HepG2 (cell line): ENCODE measurements at regions not wholly inside any gene's neighbourhood (a gene's known extent, or its start where the extent isn't known, plus 50 kb on each side); places are given as distances from the start of the nearest gene placed in this dataset.

Experiments used
- ATAC-seq: fragments of 200-7000 bp; cut with Tn5 transposase; 3 replicates; pipeline ENCODE4 v1.9.1; 2020; ENCODE audit warnings: mild to moderate bottlenecking, moderate library complexity
- BruUV-seq: library from RNA; stranded (reverse); fragments of 400-500 nt; replicated peaks from 2 replicates; lab custom pipeline; 2021; lab: Mats Ljungman, UMichigan
- CTCF ChIA-PET: fragments of 300-600 bp; formaldehyde crosslinking; extraction: SDS; loops from one replicate; lab custom pipeline; 2021; ENCODE audit warnings: low total read pairs, inconsistent platforms, low intra/inter-chr PET ratio; lab: Yijun Ruan, JAX
- POLR2A ChIA-PET: fragments of 350-600 bp; sonication (Branson Sonifier 250); formaldehyde crosslinking; loops from one replicate; lab custom pipeline; 2020; ENCODE audit warnings: antibody characterized with exemption, inconsistent platforms; lab: Yijun Ruan, JAX
- DNase-seq: peaks from one replicate; pipeline ENCODE4 v3.0.0-alpha.2; 2015; ENCODE audit warnings: low spot score
- FAIRE-seq: peaks from 3 replicates; lab custom pipeline; 2011; peaks lifted over from hg19 to GRCh38; lab: Jason Lieb, UNC
- H2AFZ ChIP-seq: one replicate; pipeline ENCODE4 v1.6.1; 2011; ENCODE audit warnings: low read length, inconsistent platforms
- H3K27ac ChIP-seq: fragments of 300-600 bp; 3 replicates; pipeline ENCODE4 v1.8.0; 2011; ENCODE audit warnings: mixed run types, mild to moderate bottlenecking, mixed read lengths, low read length, inconsistent platforms; ENCODE audit not compliant: insufficient read depth; ENCODE audit errors: extremely low read length
- H3K27me3 ChIP-seq, 2 experiments: fragments of 200-600 bp in 1 of 2; 2 replicates in 1 of 2; 3 replicates in 1 of 2; pipeline versions ENCODE4 v1.6.0 to v1.8.0; 2011; ENCODE audit warnings: low read length in 2 of 2, mild to moderate bottlenecking in 2 of 2, moderate library complexity in 2 of 2, inconsistent platforms in 1 of 2; ENCODE audit not compliant: insufficient read depth in 2 of 2, control insufficient read depth in 1 of 2
- H3K36me3 ChIP-seq, 2 experiments: fragments of 200-600 bp in 1 of 2; replicated peaks in 1 of 2; 2 replicates in 1 of 2; 3 replicates in 1 of 2; pipeline versions ENCODE4 v1.5.1 to v1.8.0; 2011; ENCODE audit warnings: low read length in 2 of 2, inconsistent platforms in 1 of 2; ENCODE audit not compliant: insufficient read depth in 2 of 2, control insufficient read depth in 1 of 2
- H3K4me1 ChIP-seq: 2 replicates; pipeline ENCODE4 v1.5.1; 2012; ENCODE audit warnings: low read length, inconsistent platforms; ENCODE audit not compliant: insufficient read depth
- H3K4me2 ChIP-seq: 2 replicates; pipeline ENCODE4 v1.6.0; 2011; ENCODE audit warnings: low read depth, low read length, inconsistent platforms
- H3K4me3 ChIP-seq, 3 experiments: fragments of 200-600 bp in 1 of 3; sonication (generic), shearing (Covaris generic) in 1 of 3; replicated peaks in 1 of 3; 2 replicates each; pipeline ENCODE4 v1.5.1; 2011 to 2016; ENCODE audit warnings: low read length in 3 of 3, inconsistent platforms in 2 of 3, low read depth in 2 of 3, mild to moderate bottlenecking in 2 of 3, control low read depth in 1 of 3, mixed read lengths in 1 of 3; ENCODE audit not compliant: insufficient read depth in 1 of 3
- H3K79me2 ChIP-seq: one replicate; pipeline ENCODE4 v1.6.1; 2011; ENCODE audit warnings: low read length, inconsistent platforms; ENCODE audit not compliant: insufficient read depth
- H3K9ac ChIP-seq: 2 replicates; pipeline ENCODE4 v1.6.0; 2011; ENCODE audit warnings: mild to moderate bottlenecking, low read depth, low read length, inconsistent platforms; ENCODE audit not compliant: insufficient read depth
- H3K9me3 ChIP-seq: 2 replicates; pipeline ENCODE4 v1.5.1; 2012; ENCODE audit warnings: mild to moderate bottlenecking, low read length
- H4K20me1 ChIP-seq: 2 replicates; pipeline ENCODE4 v1.6.0; 2011; ENCODE audit warnings: inconsistent platforms, mild to moderate bottlenecking, low read length, moderate library complexity; ENCODE audit not compliant: insufficient read depth
- KDM1A ChIP-seq: IDR thresholded peaks from 2 replicates; pipeline ENCODE4 v1.6.1; 2016; ENCODE audit warnings: missing compliant biosample characterization
- NFIC ChIP-seq: IDR thresholded peaks from 2 replicates; pipeline ENCODE4 v1.6.1; 2012; ENCODE audit warnings: mild to moderate bottlenecking, low read length, inconsistent platforms
- ZMYM3 ChIP-seq: sonication (generic); formaldehyde crosslinking; IDR thresholded peaks from 2 replicates; pipeline ENCODE4 v1.5.1; 2020; ENCODE audit warnings: mild to moderate bottlenecking, missing genetic modification reagents
- ZNF142 ChIP-seq: sonication (generic); formaldehyde crosslinking; IDR thresholded peaks from 2 replicates; pipeline ENCODE4 v1.4.0; 2020; ENCODE audit warnings: missing genetic modification reagents
- ZNF629 ChIP-seq: sonication (generic); formaldehyde crosslinking; conservative IDR thresholded peaks from 2 replicates; pipeline ENCODE4 v1.5.0; 2020; ENCODE audit warnings: missing genetic modification reagents
- WGBS: methylation state at CpG from one replicate; pipeline ENCODE4 v1.1.6; 2017; ENCODE audit warnings: low lambda C conversion rate; 5-methylcytosine and 5-hydroxymethylcytosine counted together
- in situ Hi-C: cut with HindIII; loops from 2 replicates; pipeline ENCODE4 v1.10.0; 2017; ENCODE audit warnings: low pct_unique_long_range_greater_than_20kb; ENCODE audit not compliant: extremely low pct_ligation_motif_present
- intact Hi-C: fragments of 100-400 bp; cut with micrococcal nuclease; formaldehyde crosslinking; loops from one replicate; pipeline ENCODE4 v1.10.0; 2022; ENCODE audit not compliant: unreplicated experiment

- no TSS peak for BruUV-seq
- in situ Hi-C loops (no loop called here), intact Hi-C loops (no loop called here)
- no peaks in the 10 kb centered on the region for H3K9me3 ChIP-seq
- WGBS, result 98% methylated on average over 24 of the region's 26 CpGs
- DNase-seq, result no peak
- no peaks in the 10 kb centered on the region for H3K79me2 ChIP-seq
- H3K4me3 ChIP-seq, result peak overlapping the region in 1 of 3 experiments; percentile 56; a peak in 2 of 6 replicates
- POLR2A ChIA-PET, result no interaction called here
- no peak for FAIRE-seq
- peaks cover 5 to 12% of the 10 kb centered on the region in 2 experiments; a peak in 3 of 5 replicates for H3K36me3 ChIP-seq
- ATAC-seq, result no peak
- H2AFZ ChIP-seq, result no peak overlapping the region
- H4K20me1 ChIP-seq, result no peaks in the 10 kb centered on the region
- peak overlapping the region; percentile 55 for H3K4me2 ChIP-seq
- peaks cover 25% of the 10 kb centered on the region for H3K4me1 ChIP-seq
- H3K27me3 ChIP-seq, result no peaks in the 10 kb centered on the region
- 0 out of 2 replicates have a peak, but pooled peaks have one; percentile 36 for TF ChIP-seq ZNF142 (CRISPR knock-in tag)
- no peak for TF ChIP-seq NFIC
- TF ChIP-seq ZMYM3, result peak; percentile 51; the same call in 1 of the 2 replicates
- TF ChIP-seq ZNF629 (CRISPR knock-in tag), result peak; percentile 96
- TF ChIP-seq KDM1A, result peak; percentile 51; the same call in 1 of the 2 replicates
- CTCF ChIA-PET, result no interaction called here
- no peak overlapping the region for H3K27ac ChIP-seq
- peak overlapping the region; percentile 53; the same call in 1 of the 2 replicates for H3K9ac ChIP-seq
These were observed 129.0 kb downstream of the RFLNA start for GRCh38 chr12:124423761-124424515.
